ENCODE measurements at regions not wholly inside any gene's neighbourhood (a gene's known extent, or its start where the extent isn't known, plus 50 kb on each side); places are given as distances from the start of the nearest gene placed in this dataset.
A peak's percentile ranks its signal among the peaks of the same experiment; 100 is the strongest.
"Not testable (repeated sequence)": the region's sequence is repeated elsewhere in the genome, so short reads cannot be mapped to it uniquely, and the experiment has no call there.

DNA sequence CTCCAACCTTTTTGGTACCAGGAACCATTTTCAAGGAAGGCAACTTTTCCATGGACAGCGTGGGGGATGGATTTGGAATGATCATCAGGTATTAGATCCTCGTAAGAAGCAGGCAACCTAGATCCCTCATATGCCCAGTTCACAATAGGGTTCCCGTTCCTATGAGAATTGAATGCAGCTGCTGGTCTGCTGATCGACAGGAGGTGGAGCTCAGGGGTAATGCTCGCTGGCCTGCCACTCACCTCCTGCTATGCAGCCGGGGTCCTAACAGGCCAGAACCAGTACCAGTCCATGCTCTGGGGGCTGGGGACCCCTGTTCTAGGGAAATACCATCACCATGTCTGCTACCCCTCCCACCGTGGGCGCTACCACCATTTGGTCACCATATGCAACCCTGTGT is 167.2 kb upstream of the NBPF19 start:
- in situ Hi-C loops (cut with HindIII; ENCODE audit: low pct_unique_long_range_greater_than_20kb, low sequenced_read_pairs), result not testable (repeated sequence)

DNA sequence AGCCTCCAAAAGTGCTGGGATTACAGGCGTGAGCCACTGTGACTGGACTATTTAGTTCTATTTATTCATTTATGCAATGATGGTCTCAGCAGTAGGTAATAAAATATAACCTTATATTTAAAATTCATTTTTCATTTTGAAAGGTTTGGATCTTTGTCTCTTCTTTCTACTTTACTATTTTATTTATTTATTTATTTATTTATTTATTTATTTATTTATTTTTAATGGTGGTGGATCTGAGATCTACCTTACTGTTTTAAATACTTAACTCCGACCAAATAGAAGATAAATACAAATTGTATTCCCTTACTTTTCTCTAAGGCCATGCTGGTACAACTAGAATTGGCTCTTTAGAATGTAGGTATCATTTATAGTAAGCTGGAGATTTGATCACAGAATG is 159.9 kb upstream of the NBPF19 start:
- in situ Hi-C loops (cut with HindIII; ENCODE audit: low pct_unique_long_range_greater_than_20kb, low sequenced_read_pairs); DNase-seq (ENCODE audit: low read depth, low spot score): not testable (repeated sequence)

More for the DNA sequence above, 167.2 kb upstream of the NBPF19 start:
- DNase-seq (ENCODE audit: low read depth, low spot score), result not testable (repeated sequence)

DNA sequence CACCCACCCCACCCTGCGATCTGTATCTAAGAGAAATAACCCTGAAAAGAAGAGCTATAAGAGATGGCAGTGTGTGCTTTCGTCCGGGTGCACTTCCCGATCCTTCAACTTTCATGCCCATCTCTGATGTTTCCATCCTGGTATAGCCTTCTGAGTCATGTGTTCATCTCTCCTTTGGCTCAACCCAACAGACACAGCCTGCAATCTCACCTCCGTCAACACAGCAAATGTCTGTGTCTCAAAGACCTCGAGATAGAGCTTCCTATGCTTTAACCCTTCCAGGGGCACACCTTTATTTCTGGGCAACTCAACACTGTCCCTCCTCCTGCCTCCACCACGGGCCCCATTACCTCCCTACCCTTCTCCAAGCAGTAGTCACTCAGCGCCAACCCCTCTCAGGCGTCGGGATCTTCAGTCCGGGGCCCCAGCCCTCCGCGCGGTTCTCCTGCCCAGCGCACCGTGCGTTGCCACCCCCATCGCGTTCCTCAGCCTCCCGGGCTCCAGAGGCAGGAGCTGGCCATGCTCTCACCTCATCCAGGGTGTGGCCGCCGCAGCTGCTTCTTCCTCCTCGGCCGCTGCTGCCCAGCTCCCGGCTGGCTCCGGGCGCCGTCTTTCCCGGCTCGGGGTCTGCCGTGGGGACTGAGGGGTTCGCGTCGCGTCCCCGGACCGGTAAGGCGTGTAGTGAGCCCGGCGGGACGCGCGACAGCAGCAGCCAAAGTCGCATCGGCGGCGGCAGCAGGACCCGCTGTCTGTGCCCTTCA is 153.7 kb upstream of the NBPF19 start:
- DNase-seq (ENCODE audit: low read depth, low spot score); in situ Hi-C loops (cut with HindIII; ENCODE audit: low pct_unique_long_range_greater_than_20kb, low sequenced_read_pairs): not testable (repeated sequence)

DNA sequence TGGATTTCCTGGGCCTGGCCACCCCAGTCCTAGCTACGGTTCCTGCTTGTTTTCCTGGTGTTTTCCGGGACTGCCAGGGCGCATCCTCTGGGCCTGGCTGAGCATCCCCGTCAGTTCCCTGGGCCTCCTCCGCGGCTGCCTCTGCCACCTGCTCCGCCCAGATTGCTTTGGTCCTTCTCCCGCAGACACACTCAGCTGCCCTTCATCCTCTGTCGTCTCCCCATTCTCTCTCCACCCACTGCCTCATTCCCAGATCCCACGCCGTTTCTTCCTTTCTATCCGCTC is 153.2 kb upstream of the NBPF19 start:
- DNase-seq (ENCODE audit: low read depth, low spot score); in situ Hi-C loops (cut with HindIII; ENCODE audit: low pct_unique_long_range_greater_than_20kb, low sequenced_read_pairs): not testable (repeated sequence)

DNA sequence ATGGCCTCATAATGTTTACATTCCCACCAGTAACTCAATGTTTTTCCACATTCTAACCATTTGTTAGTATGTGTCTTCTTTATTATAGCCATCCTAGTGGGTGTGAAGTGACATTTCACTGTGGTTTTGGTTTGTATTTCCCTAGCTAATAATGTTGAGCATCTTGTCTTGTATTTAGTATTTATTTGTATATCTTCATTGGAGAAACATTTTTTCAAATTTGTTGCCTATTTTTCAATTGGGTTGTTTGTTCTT is 144.8 kb upstream of the NBPF19 start:
- DNase-seq (ENCODE audit: low read depth, low spot score); in situ Hi-C loops (cut with HindIII; ENCODE audit: low pct_unique_long_range_greater_than_20kb, low sequenced_read_pairs): not testable (repeated sequence)

DNA sequence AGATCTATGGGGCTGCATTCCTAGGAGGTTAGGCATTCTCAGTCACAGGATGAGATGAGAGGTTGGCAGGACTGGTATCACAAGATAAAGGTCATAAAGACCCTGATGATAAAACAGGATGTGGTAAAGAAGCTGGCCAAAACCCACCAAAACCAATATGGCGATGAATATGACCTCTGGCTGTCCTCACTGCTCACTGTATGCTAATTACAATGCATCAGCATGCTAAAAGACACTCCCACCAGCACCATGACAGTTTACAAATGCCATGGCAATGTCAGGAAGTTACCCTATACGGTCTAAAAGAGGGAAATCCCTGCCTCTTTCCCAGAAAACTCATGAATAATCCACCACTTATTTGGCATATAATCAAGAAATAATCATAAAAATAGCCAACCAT is 138.8 kb upstream of the NBPF19 start:
- in situ Hi-C loops (cut with HindIII; ENCODE audit: low pct_unique_long_range_greater_than_20kb, low sequenced_read_pairs); DNase-seq (ENCODE audit: low read depth, low spot score): not testable (repeated sequence)

DNA sequence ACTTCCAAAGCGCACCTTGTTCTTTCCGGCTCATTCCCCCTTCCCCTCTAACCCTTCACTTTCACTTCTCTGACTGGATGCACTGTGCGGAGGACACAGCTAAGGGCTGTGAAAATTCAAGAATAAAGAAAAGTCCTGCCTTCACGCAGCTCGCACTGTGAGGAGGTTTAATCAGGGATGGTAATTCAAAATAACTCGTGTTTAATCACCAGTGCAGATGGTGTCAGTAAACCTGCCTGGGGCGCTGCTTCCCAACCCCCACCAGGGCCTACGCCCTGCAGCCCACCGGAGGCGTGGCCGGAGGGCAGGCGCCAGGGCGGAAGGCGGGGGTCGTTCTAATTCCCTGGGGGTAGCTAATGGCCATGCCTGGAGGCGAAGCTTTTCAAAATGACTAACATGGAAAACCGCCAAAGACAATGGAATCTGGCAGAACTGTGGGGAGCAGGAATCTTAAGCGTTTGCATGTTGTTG is 136.6 kb upstream of the NBPF19 start:
- in situ Hi-C loops (cut with HindIII; ENCODE audit: low pct_unique_long_range_greater_than_20kb, low sequenced_read_pairs); DNase-seq (ENCODE audit: low read depth, low spot score): not testable (repeated sequence)

DNA sequence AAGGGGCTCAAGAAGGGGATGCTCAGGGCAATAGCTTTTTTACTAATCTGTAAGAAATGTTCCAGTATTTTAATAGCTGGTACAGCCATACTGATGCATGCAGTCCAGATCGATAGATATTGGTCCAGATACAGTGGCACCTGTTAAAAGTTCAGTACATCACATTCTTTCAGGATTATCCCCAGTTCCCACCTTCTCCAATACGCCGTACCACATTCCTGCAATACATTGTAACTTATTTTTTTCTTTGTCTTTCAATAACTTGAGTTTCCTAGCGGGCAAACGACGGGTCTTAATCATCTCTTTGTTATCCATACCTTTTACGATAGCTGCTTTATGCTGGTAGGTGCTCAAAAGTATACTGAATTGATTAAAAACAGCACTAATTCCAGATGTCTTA is 136.1 kb upstream of the NBPF19 start:
- in situ Hi-C loops (cut with HindIII; ENCODE audit: low pct_unique_long_range_greater_than_20kb, low sequenced_read_pairs); DNase-seq (ENCODE audit: low read depth, low spot score): not testable (repeated sequence)

DNA sequence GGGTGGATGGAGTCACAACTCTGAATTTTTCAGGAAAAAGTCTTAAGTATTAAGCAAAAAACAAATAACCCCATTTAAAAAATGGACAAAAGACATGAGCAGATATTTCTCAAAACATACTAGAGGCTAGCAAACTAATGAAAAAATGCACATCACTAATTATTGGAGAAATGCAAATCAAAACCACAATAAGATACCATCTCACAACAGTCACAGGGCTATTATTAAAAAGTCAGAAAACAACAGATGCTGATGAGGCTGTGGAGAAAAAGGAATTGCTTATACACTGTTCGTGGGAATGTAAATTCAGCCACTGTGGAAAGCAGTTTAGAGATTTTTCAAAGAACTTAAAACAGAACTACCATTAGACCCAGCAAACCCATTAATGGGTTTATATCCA is 125.4 kb upstream of the NBPF19 start:
- in situ Hi-C loops (cut with HindIII; ENCODE audit: low pct_unique_long_range_greater_than_20kb, low sequenced_read_pairs); DNase-seq (ENCODE audit: low read depth, low spot score): not testable (repeated sequence)

DNA sequence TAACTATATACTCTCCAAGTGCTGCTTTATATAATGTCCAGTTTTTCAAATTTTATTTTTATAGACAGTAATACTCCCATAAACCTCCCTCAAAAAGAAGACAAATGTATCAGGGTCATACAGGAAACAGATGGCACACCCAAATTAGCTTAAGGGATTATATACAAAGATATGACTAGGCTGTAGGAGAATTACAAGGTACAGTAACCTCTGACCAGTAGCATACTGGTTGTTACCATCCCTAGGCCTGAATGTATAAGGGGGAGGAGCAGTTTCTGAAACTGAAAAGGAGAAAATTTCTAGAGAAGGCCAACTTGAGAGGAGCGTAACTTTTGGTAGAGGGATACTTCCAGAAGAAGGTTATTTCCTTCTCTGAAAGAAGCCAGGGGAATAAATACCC is 122.6 kb upstream of the NBPF19 start:
- in situ Hi-C loops (cut with HindIII; ENCODE audit: low pct_unique_long_range_greater_than_20kb, low sequenced_read_pairs); DNase-seq (ENCODE audit: low read depth, low spot score): not testable (repeated sequence)

DNA sequence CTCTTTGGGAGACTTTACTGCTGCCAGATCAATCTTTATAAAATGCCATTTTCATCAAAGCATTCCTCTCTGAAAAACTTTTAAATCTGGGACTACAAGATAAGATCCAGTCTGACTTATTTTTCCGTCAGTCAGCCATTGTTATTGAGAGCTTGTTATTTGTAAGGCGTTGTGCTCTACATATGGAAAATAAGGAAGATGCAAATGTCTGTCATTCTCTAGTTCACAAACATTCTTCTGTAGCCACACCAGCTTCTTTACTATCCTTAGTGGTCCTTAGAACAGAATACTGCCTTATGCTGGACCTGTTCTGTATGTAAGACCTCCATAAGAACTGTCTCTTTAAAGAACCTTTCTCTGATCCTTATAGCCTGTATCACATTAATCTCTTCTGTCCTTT is 120.3 kb upstream of the NBPF19 start:
- in situ Hi-C loops (cut with HindIII; ENCODE audit: low pct_unique_long_range_greater_than_20kb, low sequenced_read_pairs); DNase-seq (ENCODE audit: low read depth, low spot score): not testable (repeated sequence)

DNA sequence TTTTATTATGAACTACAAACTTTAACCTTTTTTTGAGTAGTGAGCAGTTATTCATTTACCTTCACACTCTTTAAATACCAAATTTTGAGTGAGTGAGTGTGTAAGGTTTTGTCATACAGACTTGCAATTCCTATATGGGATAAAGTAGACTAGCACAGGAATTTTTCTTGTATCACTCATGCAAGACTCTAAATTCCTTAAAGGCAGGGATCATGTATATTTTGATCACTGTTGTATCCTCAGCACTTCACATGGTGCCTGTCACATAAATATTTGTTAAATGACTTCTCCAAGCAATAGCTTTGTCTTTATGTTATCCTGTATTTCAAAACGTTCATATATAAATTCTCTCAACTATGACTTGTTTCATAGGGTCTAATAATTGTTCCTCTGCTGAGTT is 119.1 kb upstream of the NBPF19 start:
- DNase-seq (ENCODE audit: low read depth, low spot score), result not testable (repeated sequence)

DNA sequence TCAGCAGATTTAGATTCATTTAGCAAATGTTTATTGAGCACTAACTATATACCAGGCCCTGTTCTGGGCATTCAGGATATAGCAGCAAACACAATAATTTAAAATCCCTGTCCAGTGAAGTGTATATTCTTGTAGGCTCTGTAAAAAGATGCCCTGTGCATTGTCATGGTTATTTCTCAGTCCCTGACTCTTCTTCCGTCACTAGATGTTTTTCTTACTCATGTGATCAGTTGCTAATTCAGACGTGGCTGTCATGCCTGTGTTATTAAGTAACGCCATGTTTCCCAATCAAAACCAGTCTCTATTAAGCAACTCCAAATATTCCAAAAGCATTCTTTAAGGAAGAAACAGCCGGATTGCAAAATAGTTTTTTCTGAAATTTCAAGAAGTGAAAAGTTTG is 118.7 kb upstream of the NBPF19 start:
- in situ Hi-C loops (cut with HindIII; ENCODE audit: low pct_unique_long_range_greater_than_20kb, low sequenced_read_pairs); DNase-seq (ENCODE audit: low read depth, low spot score): not testable (repeated sequence)

More for the DNA sequence above, 119.1 kb upstream of the NBPF19 start:
- in situ Hi-C loops (cut with HindIII; ENCODE audit: low pct_unique_long_range_greater_than_20kb, low sequenced_read_pairs), result not testable (repeated sequence)

DNA sequence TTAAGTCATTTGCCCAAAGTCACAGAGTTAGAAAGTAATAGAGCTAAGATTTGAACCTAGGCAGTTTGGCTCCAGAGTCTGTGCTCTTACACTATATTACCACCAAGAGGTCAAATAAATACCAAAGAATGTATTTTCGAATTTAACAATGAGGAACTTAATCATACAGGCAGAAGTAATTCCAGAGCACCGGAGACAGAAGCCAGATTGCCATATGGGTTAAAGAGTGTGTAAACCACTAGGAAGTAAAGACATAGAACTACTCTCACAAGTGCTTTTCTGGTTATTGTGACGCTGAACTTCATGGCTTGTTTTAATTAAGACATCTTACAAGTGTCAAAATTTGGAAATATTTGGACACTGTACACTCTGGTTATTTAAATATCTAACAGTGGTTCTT is 114.5 kb upstream of the NBPF19 start:
- DNase-seq (ENCODE audit: low read depth, low spot score); in situ Hi-C loops (cut with HindIII; ENCODE audit: low pct_unique_long_range_greater_than_20kb, low sequenced_read_pairs): not testable (repeated sequence)

DNA sequence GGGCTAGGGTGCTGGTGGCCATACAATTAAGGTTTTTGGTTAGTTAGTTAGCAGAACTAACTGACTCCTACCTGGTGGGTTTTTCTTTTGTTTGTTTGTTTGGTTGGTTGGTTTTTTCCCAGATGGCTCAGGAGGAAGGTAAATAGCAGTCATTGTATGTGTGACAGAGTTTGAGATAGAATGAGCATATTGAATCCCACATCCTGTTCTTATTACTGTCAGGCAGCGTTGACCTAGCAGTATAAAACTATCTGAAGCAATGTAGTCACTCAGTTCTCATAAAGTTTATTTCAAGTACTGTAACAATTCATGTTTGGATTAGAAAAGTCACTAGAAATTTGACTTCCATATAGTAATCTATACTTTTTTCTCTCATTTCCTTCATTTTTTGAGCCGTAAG is 113.5 kb upstream of the NBPF19 start:
- in situ Hi-C loops (cut with HindIII; ENCODE audit: low pct_unique_long_range_greater_than_20kb, low sequenced_read_pairs); DNase-seq (ENCODE audit: low read depth, low spot score): not testable (repeated sequence)

DNA sequence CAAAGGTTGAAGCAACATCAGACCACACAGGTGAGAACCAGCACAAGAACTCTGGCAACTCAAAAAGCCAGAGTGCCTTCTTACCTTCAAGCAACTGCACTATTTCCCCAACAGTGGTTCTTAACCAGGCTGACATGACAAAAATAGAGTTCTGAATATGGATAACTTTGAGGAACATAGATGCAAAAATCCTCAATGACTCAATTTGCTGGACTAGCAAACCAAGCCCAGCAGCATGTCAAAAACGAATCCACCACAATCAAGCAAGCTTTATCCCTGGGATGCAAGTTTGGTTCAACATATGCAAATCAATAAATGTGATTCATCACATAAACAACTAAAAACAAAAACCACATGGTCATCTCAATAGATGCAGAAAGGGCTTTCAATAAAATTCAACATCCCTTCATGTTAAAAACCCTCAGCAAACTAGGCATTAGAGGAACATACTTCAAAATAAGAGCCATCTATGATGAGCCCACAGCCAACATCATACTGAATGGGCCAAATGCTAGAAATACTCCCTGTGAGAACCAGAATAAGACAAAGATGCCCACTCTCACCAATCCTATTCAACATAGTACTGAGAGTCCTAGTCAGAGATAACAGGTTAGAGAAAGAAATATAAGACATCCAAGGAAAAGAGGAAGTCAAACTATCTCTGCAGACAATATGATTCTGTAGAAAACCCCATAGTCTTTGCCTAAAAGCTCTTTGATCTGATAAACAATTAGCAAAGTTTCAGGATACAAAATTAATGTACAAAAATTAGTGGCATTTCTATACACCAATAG is 110.5 kb upstream of the NBPF19 start:
- DNase-seq (ENCODE audit: low read depth, low spot score); in situ Hi-C loops (cut with HindIII; ENCODE audit: low pct_unique_long_range_greater_than_20kb, low sequenced_read_pairs): not testable (repeated sequence)

DNA sequence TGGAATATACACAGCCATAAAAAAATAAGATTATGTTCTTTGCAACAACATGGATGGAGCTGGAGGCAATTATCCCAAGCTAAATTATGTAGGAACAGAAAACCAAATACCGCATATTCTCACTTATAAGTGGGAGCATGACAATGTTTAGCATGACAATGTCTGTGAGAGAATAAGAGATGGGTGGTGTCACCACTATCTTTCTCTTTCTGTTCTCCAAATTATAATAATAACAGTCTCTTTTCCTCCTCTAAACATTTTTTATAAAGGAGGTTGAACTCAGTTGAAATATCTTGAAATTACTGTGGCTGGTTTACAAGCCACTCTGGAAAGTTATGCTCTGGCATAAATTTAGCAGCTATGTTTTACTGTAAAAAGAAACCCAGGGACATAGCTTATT is 108.4 kb upstream of the NBPF19 start:
- in situ Hi-C loops (cut with HindIII; ENCODE audit: low pct_unique_long_range_greater_than_20kb, low sequenced_read_pairs); DNase-seq (ENCODE audit: low read depth, low spot score): not testable (repeated sequence)

DNA sequence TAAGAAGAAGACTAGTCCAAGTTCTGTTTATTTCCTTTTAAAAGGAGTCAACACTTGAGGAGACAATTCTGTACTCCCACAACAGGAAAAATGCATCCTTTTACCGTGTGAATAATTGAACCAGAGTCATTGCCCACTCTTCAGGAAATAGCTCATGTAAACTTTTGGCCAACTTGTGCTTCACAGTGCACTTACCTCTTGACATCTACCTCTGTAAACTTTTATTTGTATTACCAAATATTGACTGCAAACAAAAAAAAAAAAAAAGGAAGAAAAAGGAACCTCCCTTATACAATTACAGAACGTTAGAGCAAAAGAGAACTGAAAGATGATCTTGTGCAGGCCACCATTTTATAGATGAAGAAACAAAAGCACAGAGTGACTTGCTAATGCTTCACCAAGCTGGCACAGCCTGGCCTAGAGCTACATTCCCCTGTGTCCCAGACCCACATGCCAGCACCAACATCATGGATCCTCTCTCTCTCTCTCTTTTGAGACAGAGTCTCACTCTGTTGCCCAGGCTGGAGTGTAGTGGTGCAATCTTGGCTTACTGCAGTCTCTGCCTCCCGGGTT is 107.3 kb upstream of the NBPF19 start:
- DNase-seq (ENCODE audit: low read depth, low spot score); in situ Hi-C loops (cut with HindIII; ENCODE audit: low pct_unique_long_range_greater_than_20kb, low sequenced_read_pairs): not testable (repeated sequence)

DNA sequence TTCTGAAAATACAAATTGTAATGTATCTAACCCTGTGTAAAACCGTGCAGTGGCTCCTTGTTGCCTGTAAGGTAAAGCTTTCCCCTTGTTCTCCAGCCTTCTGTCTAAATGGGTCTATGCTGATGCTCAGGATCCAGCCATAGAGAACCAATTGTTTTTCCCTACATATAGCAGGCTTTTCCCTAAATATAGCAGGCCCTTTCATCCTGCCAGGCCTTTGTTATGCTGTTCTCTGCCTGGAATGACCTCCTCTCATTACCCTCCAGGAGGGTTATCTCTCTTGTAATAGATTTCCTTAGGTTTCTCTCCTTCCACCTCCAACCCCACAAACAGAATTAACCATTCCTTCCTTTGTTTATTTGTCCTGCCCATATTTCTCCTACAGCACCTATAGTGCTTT is 106.5 kb upstream of the NBPF19 start:
- in situ Hi-C loops (cut with HindIII; ENCODE audit: low pct_unique_long_range_greater_than_20kb, low sequenced_read_pairs), result not testable (repeated sequence)
- DNase-seq (ENCODE audit: low read depth, low spot score), result peak; percentile 2
